Panc1 (cell line): ENCODE measurements at regions not wholly inside any gene's neighbourhood (a gene's known extent, or its start where the extent isn't known, plus 50 kb on each side); places are given as distances from the start of the nearest gene placed in this dataset.
"Not testable (repeated sequence)": the region's sequence is repeated elsewhere in the genome, so short reads cannot be mapped to it uniquely, and the experiment has no call there.

Experiments used
- CTCF ChIP-seq: fragments of 450-650 bp; IDR thresholded peaks from 2 replicates; pipeline ENCODE4 v1.5.1; 2017; ENCODE audit warnings: mild to moderate bottlenecking
- POLR2AphosphoS5 ChIP-seq: IDR thresholded peaks from 2 replicates; pipeline ENCODE4 v1.6.1; 2012; ENCODE audit warnings: mild to moderate bottlenecking, low read depth, low read length, moderate library complexity
- TCF7L2 ChIP-seq: IDR thresholded peaks from 2 replicates; pipeline ENCODE4 v1.6.1; 2011; ENCODE audit warnings: mild to moderate bottlenecking, low read depth, low read length, inconsistent platforms
- TF ChIP-seq, protein P1 (sequence below), 2 experiments: IDR thresholded peaks; 2 replicates each; pipeline ENCODE4 v1.6.1; 2011 to 2012; ENCODE audit warnings: low read depth in 2 of 2, control low read depth in 1 of 2, low read length in 1 of 2, mild to moderate bottlenecking in 1 of 2, moderate library complexity in 1 of 2; ENCODE audit not compliant: insufficient read depth in 1 of 2

DNA sequence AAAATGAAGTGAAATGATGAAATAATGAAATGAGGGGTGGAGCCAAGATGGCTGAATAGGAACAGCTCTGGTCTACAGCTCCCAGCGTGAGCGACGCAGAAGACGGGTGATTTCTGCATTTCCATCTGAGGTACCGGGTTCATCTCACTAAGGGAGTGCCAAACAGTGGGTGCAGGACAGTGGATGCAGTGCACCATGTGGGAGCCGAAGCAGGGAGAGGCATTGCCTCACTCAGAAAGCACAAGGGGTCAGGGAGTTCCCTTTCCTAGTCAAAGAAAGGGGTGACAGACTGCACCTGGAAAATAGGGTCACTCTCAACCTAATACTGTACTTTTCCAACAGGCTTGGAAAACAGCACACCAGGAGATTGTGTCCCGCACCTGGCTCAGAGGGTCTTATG lies 2755.4 kb downstream of the RPIA start:
- TF ChIP-seq CTCF, POLR2AphosphoS5, TCF7L2: not testable (repeated sequence)
- TF ChIP-seq, protein P1, sequence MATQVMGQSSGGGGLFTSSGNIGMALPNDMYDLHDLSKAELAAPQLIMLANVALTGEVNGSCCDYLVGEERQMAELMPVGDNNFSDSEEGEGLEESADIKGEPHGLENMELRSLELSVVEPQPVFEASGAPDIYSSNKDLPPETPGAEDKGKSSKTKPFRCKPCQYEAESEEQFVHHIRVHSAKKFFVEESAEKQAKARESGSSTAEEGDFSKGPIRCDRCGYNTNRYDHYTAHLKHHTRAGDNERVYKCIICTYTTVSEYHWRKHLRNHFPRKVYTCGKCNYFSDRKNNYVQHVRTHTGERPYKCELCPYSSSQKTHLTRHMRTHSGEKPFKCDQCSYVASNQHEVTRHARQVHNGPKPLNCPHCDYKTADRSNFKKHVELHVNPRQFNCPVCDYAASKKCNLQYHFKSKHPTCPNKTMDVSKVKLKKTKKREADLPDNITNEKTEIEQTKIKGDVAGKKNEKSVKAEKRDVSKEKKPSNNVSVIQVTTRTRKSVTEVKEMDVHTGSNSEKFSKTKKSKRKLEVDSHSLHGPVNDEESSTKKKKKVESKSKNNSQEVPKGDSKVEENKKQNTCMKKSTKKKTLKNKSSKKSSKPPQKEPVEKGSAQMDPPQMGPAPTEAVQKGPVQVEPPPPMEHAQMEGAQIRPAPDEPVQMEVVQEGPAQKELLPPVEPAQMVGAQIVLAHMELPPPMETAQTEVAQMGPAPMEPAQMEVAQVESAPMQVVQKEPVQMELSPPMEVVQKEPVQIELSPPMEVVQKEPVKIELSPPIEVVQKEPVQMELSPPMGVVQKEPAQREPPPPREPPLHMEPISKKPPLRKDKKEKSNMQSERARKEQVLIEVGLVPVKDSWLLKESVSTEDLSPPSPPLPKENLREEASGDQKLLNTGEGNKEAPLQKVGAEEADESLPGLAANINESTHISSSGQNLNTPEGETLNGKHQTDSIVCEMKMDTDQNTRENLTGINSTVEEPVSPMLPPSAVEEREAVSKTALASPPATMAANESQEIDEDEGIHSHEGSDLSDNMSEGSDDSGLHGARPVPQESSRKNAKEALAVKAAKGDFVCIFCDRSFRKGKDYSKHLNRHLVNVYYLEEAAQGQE (IDR thresholded peaks at IDR 0.05; ENCODE audit: insufficient read depth in 1 of 2, low read depth in 2 of 2, low read length in 1 of 2) = not testable (repeated sequence)
